ENCODE measurements at regions not wholly inside any gene's neighbourhood (a gene's known extent, or its start where the extent isn't known, plus 50 kb on each side); places are given as distances from the start of the nearest gene placed in this dataset.
"Not testable (repeated sequence)": the region's sequence is repeated elsewhere in the genome, so short reads cannot be mapped to it uniquely, and the experiment has no call there.

- not testable (repeated sequence) for DNase-seq (ENCODE audit: low spot score)
Measured at GRCh38 chr2:91521944-91522343, 2830.5 kb downstream of the RPIA start.

- not testable (repeated sequence) for DNase-seq (ENCODE audit: low spot score)
Measured at GRCh38 chr2:91522877-91523276, 2831.4 kb downstream of the RPIA start.

- DNase-seq (ENCODE audit: low spot score): not testable (repeated sequence)
Measured at GRCh38 chr2:91523751-91524150, 2832.3 kb downstream of the RPIA start.

DNA sequence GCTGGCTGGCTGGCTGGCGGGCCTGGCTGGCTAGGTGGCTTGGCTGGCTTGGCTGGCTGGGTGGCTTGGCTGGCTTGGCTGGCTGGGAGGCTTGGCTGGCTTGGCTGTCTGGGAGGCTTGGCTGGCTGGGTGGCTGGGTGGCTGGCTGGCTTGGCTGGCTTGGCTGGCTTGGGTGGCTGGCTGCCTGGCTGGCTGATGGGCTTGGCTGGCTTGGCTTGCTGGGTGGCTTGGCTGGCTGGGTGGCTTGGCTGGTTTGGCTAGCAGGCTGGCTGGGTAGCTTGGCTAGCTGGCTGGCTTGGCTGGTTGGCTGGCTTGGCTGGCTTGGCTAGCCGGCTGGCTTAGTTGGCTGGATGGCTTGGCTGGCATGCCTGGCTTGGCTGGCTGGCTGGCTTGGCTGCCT lies 2834.1 kb downstream of the RPIA start:
- DNase-seq (ENCODE audit: low spot score): not testable (repeated sequence)

DNA sequence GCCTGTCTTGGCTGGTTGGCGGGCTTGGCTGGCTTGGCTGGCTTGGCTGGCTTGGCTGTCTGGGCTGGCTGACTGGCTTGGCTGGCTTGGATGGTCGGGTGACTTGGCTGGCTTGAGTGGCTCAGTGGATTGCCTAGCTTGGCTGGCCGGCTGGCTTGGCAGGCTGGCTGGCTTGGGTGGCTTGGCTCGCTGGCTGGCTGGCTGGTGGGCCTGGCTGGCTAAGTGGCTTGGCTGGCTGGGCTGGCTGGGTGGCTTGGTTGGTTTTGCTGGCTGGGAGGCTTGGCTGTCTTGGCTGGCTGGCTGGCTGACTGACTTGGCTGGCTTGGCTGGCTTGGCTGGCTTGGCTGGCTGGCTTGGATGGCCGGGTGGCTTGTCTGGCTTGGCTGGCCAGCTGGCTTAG lies 2834.6 kb downstream of the RPIA start:
- not testable (repeated sequence) for DNase-seq (ENCODE audit: low spot score)

GRCh38 chr2:91527056-91527455 lies 2835.6 kb downstream of the RPIA start:
- DNase-seq (ENCODE audit: low spot score): not testable (repeated sequence)

DNA sequence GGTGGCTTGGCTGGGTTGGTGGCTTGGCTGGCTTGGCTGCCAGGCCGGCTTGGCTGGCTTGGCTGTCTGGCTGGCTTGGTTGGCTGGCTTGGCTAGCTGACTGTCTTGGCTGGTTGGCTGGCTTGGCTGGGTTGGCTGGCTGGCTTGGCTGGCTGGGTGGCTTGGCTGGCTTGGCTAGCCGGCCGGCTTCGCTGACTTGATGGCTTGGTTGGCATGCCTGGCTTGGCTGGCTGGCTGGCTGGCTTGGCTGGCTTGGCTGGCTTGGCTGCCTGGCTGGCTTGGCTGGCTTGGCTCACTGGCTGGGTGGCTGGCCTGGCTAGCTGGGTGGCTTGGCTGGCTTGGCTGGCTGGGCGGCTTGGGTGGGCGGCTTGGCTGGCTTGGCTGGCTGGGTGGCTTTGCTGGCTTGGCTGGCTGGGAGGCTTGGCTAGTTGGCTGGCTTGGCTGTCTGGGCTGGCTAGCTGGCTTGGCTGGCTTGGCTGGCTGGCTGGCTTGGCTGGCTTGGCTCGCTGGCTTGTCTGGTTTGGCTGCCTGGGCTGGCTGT lies 2836.1 kb downstream of the RPIA start:
- not testable (repeated sequence) for DNase-seq (ENCODE audit: low spot score)

- DNase-seq (ENCODE audit: low spot score): not testable (repeated sequence)
Measured at GRCh38 chr2:91528361-91528760, 2836.9 kb downstream of the RPIA start.

DNA sequence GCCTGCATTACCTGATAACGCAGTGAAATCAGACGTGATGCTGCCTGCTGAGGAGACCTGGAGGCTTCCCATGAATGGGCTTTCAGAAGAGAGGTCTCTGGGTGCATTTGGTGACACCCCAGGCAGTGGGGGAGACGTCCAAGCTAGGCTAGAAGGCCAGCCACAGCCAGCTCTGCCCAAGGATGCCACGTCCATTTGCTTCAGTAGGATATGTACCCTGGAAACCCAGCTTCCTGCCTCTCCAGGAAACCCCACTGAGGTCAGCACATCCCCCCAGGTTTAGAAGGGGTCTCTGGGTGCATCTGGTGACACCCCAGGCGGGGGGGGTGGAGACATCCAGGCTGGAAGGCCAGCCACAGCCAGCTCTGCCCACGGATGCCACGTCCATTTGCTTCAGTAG lies 2844.6 kb downstream of the RPIA start:
- DNase-seq (ENCODE audit: low spot score): not testable (repeated sequence)

GRCh38 chr2:91536549-91537263 lies 2845.2 kb downstream of the RPIA start:
- not testable (repeated sequence) for DNase-seq (ENCODE audit: low spot score)

DNA sequence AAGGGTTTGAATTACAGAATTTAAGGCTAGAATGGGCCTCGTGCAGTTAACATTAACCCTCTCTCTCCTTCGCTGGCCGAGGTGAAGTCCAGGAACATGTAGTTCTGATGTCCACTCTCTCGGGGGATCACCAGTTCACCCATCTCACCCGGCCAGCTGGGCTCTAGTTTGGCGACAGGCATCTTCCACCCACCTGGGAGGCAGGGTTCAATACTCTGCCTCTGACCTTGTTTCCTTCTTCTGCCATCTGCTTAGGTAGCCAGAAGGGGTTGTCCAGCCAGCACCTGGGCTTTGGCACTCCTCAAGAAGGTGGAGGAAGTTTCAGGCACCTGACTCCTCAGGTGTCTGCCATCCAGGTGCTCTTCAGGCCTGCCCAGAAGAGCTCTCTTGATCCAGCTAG lies 2857.8 kb downstream of the RPIA start:
- DNase-seq (ENCODE audit: low spot score): not testable (repeated sequence)

GRCh38 chr2:91558234-91558633 lies 2866.8 kb downstream of the RPIA start:
- not testable (repeated sequence) for DNase-seq (ENCODE audit: low spot score)

DNA sequence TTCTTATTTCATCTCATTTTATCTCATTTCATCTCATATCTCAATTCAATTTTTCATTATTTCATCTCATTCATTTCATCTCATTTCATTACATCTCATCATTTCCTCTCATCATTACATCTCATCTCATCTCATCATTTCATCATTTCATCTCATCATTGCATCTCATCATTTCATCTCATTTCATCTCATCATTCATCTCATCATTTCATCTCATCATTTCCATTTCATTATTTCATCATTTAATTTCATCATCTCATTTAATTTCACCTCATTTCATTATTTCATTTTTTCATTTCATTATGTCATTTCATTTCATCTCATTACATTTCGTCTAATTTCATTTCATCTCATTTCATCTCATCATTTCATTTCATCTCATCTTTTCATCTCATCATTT lies 2867.8 kb downstream of the RPIA start:
- not testable (repeated sequence) for DNase-seq (ENCODE audit: low spot score)

DNA sequence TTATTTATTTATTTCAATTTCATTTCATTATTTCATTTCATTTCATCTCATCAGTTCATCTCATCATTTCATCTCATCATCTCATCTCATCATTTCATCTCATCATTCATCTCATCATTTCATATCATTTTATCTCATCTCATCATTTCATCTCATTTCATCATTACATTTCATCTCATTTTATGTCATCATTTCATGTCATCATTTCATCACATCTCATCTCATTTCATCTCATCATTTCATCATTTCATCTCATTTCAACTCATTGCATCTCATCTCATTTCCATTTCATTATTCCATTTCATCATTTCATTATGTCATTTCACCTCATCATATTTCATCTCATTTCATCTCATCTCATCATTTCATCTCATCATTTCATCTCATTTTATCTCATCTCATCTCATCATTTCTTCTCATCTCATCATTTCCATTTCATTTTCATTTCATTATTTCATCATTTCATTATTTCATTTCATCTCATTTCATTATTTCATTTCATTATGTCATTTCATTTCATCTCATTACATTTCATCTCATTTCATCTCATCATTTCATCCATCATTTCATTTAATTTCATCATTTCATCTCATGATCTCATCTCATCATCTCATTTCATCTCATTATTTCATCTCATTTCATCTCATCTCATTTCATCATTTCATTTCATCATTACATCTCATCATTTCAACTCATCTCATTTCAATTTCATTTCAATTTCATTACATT lies 2868.6 kb downstream of the RPIA start:
- DNase-seq (ENCODE audit: low spot score): not testable (repeated sequence)

GRCh38 chr2:91562184-91562583 lies 2870.7 kb downstream of the RPIA start:
- not testable (repeated sequence) for DNase-seq (ENCODE audit: low spot score)

GRCh38 chr2:91564700-91565099 lies 2873.2 kb downstream of the RPIA start:
- not testable (repeated sequence) for DNase-seq (ENCODE audit: low spot score)

- DNase-seq (ENCODE audit: low spot score): not testable (repeated sequence)
Measured at GRCh38 chr2:91565689-91566430, 2874.4 kb downstream of the RPIA start.

GRCh38 chr2:91566611-91567010 lies 2875.1 kb downstream of the RPIA start:
- not testable (repeated sequence) for DNase-seq (ENCODE audit: low spot score)

- DNase-seq (ENCODE audit: low spot score): not testable (repeated sequence)
Measured at GRCh38 chr2:91567546-91568335, 2876.3 kb downstream of the RPIA start.

DNA sequence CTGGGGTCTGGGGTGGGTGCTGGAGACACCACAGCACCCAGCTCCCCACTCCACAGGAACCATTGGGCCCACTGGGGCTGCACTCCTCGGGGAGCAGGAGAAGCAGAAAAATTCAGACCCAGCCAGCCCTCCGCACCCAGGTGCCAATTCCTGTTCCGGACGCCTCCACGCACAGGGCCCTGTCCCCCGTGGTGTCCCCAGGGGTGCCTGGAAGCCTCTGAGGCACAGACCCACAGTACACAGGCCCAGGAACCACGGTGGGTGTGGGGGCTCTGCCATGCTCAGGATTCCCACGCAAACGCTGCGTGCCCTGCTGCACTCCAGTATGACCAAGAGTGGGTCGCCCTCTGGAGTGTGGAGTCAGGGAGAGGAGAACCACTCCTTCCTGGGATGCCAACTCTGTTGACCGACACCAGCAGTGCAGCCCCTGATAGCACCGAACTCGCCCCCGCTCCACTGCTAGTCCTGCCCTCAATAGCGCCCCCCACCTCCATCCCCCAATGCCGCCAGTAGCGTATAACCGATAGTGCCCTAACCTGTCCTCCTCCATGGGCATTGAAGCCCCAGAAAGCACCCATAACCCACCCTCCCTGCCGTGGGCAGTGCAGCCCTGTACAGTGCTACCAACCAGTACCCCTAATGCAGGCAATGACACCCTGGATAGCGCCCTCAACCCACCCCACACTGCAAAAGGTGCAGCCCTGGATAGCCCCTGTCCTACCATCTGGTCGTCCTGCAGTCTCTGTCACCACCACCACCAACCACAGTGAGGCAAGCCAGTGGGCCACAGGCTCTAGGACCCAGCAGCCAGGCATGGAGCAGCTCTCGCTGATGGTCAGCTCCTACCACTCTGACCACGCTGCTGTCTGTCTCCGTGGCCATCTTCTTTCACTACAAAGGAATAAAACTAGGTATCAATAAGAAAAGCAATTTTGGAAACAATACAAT lies 2877.2 kb downstream of the RPIA start:
- DNase-seq (ENCODE audit: low spot score): not testable (repeated sequence)

All from D341Med (cell line).